ENCODE measurements at regions not wholly inside any gene's neighbourhood (a gene's known extent, or its start where the extent isn't known, plus 50 kb on each side); places are given as distances from the start of the nearest gene placed in this dataset.

- no peak for DNase-seq
Measured at GRCh38 chr2:199019898-199020507, 437.7 kb downstream of the SATB2 start.

DNA sequence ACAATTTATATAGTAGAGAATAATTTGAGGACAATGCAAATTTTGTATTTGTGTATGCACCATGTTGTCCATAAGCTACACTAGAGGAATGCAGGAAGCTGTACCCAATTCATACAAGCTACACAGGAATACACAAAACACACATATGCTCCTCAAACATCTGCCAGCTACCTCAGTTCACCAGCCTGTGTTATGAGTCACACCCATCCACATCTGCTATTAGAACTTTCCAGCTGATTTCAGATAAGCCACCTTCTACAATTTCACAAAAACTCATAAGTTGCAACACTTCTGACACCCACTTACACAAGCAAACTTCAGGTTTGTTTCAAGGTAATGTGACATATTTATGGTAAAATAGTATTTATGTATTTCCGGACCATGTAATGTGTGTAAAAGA, 438.9 kb downstream of the SATB2 start:
- no peak for DNase-seq

GRCh38 chr2:199015072-199015471, 442.7 kb downstream of the SATB2 start:
- no peak for DNase-seq

- DNase-seq: no peak
Measured at GRCh38 chr2:199014226-199014625, 443.5 kb downstream of the SATB2 start.

GRCh38 chr2:199011908-199012307, 445.8 kb downstream of the SATB2 start:
- no peak for DNase-seq

DNA sequence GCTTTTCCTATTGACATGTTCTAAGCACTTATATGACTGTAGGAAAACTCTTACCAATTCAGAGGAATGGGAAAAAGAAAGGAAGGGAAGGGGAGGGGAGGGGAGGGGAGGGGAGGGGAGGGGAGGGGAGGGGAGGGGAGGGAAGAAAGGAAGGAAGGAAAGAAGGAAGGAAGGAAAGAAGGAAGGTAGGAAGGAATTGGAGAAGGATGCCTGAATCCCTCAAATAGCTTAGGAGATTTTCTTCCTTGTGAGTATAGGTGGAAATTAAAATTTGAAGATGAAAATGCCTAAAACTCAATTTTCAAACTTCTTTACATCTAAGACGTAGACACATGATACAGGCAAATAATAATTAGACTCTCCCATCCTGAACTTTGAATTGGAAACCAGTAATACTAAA, 463.1 kb downstream of the SATB2 start:
- no peak for DNase-seq

- no peak for DNase-seq
Measured at GRCh38 chr2:198991431-198991830, 466.3 kb downstream of the SATB2 start.

DNA sequence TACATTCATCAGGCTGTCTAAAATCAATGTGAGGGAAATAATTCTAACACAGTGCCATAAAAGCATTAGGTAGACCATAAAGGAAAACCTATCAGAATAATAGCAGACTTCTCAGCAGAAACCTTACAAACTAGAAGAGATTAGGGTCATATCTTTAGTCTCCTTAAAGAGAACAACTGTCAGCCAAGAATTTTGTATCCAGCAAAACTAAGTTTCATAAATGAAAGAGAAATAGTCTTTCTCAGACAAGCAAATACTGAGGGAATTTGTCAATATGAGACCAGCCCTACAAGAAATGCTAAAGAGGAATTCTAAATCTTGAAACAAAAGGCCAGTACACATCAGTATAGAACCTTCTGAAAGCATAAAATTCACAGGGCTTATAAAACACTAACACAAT, 482.0 kb downstream of the SATB2 start:
- DNase-seq: no peak

DNA sequence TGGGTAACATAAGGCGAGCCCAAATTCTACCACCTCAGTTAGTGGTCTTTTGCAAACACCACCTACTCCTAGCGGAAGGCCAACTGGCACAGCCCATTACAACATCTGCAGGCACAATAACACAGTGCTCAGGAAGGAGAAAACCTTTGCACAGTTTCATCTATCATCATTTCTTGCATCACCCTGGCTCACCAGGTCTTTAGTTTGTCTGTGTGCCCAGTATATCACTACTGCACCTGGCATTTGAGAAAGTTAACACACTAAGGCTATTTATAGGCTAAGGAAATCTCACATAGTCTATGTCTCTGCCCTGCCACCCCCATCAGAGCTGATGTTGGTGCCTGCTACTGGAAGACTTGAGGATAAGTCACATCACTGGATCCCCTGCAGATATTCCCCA, 484.0 kb downstream of the SATB2 start:
- DNase-seq: no peak

- DNase-seq: no peak
Measured at GRCh38 chr2:198973181-198973580, 484.6 kb downstream of the SATB2 start.

- DNase-seq: no peak
Measured at GRCh38 chr2:198968545-198968944, 489.2 kb downstream of the SATB2 start.

GRCh38 chr2:198966269-198966668, 491.5 kb downstream of the SATB2 start:
- DNase-seq: no peak

DNA sequence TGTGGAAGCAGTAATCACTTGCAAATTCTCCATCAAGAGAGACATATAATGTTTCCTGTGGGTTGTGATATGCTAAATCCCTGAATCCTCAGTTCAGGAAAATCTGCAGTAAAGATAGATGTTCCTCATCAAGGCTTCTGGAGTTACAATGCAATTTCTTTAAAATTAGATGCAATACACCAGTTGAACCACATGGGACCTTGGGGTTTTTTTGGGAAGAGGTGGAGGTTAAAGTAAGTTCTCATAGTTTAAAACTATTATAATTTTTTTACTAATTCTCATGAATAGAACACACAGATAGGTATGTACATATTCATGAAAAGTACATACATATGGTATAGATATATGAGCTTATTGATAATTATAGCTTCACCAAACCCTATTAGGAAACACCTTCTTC, 496.2 kb downstream of the SATB2 start:
- DNase-seq: no peak

DNA sequence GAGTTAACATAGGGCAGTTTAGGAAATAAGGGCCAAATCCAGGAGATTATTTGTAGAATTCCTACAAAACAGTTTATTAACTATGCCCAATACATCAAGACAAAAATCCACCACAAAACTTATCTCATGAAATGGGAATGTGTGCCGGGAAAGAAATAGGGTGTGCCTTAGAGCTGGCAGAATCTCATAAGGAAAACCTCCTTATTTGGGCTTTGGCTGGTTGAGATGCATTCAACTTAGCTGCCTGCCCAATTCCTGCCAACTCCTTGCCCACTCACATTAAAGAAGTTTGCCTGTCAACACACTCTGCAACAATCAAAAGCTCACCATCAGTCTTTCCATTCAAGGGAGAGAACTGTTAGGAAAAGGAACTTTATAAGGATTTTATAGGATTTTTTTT, 500.6 kb downstream of the SATB2 start:
- no peak for DNase-seq

GRCh38 chr2:198953328-198953727, 504.4 kb downstream of the SATB2 start:
- no peak for DNase-seq

DNA sequence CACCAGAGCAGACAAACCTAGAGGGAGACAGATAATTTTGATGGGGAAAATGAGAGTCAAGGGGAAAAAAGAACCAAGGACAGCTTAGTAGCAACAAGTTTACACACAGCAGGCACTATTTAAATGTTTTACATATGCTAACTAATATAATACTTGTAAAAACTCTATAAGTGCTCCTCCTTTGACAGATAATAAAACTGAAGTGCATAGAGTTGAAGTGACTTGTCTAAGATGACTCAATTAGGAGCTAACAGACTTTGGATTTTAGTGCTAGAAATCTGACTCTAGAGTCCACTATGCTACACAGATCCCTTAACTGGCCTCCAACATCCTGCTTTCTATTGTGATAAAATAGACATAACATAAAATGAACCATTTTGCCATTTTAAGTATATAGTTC, 506.9 kb downstream of the SATB2 start:
- DNase-seq: no peak

DNA sequence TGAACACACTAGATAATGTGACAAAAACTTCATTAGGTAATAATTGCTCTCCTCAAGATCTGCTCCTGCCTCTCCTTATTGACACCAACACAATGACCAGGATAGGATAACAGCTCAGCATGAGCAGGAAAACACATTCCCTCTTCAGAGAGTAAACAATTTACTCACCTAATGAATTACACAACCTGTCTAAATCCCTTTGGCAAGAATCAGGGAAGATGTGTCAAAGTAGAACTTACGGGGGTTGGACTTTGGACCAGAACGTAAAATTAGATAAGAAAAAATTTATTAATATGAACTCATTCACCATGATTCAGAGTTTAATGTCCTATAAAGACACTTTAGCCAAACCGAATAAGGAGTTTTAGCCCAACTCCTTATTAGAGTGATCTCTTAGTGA, 512.2 kb downstream of the SATB2 start:
- no peak for DNase-seq

DNA sequence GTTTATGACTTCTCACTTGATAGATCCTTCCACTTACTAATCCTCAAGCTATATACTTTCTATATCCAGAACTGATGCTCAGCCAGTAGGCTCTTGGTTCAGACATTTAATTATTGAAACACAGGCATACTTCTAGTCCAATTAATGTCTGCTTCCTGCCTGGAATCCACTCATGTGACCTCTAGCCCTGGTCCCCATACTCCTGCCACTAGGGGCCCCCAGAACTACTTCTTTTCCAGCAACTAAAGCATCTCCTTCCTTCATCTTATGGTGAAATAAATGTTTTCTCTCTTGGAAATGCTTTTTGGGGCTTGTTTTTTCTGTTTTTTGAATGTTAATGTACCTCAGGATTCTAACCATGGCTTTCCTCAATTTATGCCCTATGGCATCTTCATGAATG, 527.6 kb downstream of the SATB2 start:
- no peak for DNase-seq

DNA sequence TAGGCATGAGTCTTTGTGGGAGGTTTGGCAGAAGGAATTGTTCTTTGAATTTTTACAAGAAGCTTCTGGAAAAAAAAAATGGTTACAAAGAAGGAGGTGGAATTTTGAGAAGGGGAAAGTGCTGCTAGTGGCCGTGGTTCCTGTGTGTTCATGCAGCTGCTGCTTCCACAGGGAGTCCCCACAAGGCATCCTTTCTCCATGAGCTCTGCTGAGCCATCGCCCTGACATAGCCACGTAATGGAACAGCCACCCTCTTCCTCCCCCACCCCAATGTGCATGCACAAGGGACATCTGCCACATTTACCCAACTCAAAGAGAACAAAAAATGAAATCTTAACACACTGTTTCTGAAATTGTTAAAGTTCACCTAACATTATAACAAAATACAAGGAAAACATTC, 529.7 kb downstream of the SATB2 start:
- DNase-seq: no peak

GRCh38 chr2:198917926-198918720, 539.6 kb downstream of the SATB2 start:
- DNase-seq: no peak

DNA sequence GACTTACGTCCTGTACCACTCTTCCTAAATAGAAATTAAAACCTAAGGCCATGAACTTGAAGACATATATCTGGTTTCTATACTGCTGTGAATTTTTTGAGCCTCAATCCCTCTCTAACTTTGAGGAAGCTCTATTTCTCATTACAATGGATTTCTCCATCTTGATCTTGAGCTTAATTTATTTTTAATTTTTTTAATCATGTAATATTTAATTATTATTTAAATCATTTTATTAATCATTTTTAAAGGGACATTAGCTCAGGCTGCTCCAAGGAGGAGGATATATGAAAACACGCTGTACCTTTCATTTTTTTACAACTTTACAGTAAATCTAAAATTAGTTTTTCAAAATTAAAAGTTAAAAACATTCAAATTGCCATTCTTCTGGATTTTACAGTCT, 540.5 kb downstream of the SATB2 start:
- no peak for DNase-seq

DNA sequence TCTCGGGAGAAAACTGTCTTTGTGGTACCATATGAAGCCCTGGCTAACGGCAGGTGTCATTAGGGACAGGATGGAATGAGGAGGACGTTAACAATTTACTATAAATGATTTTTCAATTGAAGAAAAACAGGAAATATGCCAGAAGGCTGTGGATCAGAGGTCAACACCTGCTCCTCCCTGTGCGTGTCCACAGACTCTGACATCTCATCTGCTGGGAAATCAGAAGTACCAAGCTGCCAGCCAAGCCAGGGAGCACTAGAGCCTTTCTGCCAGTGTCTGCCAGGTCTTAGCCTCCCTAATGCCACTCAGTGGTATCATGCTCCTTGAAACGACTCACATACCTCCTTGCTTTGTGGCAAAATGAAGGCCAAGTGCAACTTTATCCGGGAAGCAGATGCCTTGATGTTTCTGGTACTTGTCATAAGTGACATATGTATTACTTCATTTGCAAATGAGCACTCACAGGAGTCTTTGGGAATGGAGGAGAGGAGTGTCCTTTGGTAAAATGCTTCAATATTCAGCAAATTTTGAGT, 541.1 kb downstream of the SATB2 start:
- DNase-seq: no peak

DNA sequence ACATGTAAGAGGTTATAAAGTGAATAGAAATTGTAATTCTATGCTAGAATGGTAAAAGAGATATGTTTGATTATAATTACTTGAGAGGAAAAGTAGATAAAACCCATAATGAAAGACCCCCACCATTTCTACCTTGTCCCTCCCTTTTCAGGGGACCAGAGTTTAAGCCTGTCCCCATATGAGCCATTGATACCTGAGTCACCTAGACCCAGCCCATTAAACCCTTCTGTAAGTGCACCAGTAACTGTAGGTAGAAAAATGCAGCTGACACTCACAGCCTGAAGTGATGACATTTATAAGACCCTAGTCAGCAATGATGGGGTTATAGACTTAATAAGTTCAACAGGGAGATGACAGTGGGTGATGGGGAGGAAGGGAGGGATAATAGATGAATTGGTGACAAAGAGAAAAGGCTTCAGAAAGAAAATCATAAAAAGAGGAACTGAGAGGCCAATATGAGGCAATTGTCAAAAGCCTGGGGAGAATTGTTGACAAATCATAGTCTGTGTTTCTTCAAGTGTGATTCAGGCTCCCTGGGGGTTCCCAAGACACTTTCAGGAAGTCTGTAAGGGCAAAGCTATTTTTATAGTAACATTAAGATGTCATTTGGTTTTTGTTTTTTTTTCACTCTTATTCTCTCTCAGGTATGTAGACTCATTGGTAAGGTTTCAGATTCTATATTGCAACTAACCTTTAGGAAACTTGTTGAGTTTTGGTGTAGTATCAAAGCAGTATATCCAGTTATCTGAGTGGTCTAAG, 544.2 kb downstream of the SATB2 start:
- no peak for DNase-seq

Measured in CD4-positive, alpha-beta T cell treated with Interleukin-12 subunit alpha and Interleukin-12 subunit beta, for 1 hour (primary cell).